ENCODE measurements at regions not wholly inside any gene's neighbourhood (a gene's known extent, or its start where the extent isn't known, plus 50 kb on each side); places are given as distances from the start of the nearest gene placed in this dataset.
"Not testable (repeated sequence)": the region's sequence is repeated elsewhere in the genome, so short reads cannot be mapped to it uniquely, and the experiment has no call there.

DNA sequence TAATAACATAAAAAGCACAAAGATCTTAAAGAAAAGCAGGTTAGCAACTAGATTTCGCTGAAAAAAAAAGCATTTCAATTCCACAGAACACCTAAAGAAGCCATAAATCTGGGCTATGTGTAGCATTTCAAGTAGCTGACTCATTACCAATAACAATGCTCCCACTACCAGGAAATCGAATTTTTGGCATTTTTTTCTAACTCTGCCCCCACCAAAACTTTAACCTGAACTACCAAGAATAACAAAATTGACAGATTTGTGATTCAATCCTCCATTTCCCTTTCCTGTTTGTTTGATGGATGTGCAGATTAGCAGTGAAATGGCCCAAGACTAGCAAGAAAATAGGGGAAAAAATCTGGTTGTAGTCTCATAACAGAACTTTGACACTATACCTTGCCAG, 180.2 kb downstream of the RASEF start:
- Mint-ChIP-seq H3K9me3 (peaks cover 0 to 5% (median 2%) of the 10 kb centered on the region in 8 donors), H3K27ac (no peak overlapping the region), H3K36me3 (no peaks in the 10 kb centered on the region), H3K27me3 (no peaks in the 10 kb centered on the region), H3K4me3 (no peak overlapping the region), H3K4me1 (no peaks in the 10 kb centered on the region)
- no peak overlapping the region for H3K27ac ChIP-seq (ENCODE audit: low read depth, low read length)
- H3K36me3 ChIP-seq (ENCODE audit: insufficient read depth, low read length) = no peaks in the 10 kb centered on the region
- no peaks in the 10 kb centered on the region for H3K4me1 ChIP-seq (ENCODE audit: insufficient read depth, low read length)
- CTCF ChIA-PET (ENCODE audit: partially characterized antibody) = no interaction called here
- no peaks in the 10 kb centered on the region for H3K27me3 ChIP-seq (ENCODE audit: insufficient read depth, low read length)
- DNase-seq = no peak
- H3K4me3 ChIP-seq (ENCODE audit: low read length in 2 of 2) = no peak overlapping the region
- intact Hi-C loops (cut with micrococcal nuclease) = no loop called here
- POLR2A ChIA-PET (ENCODE audit: partially characterized antibody) = no interaction called here
- H3K9me3 ChIP-seq (ENCODE audit: control insufficient read depth in 1 of 2, low read length in 2 of 2) = no peaks in the 10 kb centered on the region

DNA sequence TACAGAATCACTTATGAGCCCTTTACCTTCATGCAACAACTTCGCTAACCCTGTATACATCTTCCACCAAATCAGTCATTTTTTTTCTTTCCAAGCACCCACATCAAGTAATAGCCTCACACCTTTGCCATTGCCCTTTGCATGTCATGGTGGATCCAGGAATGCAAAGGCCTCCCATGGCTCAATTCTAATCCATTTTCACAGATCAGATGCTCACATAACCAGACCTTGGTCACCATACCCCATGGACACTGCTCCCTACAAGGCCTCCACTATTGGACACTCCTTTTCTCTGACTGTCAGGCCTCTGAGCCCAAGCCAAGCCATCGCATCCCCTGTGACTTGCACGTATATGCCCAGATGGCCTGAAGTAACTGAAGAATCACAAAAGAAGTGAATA, 179.5 kb downstream of the RASEF start:
- Mint-ChIP-seq H3K9me3 (peaks cover 0 to 5% (median 2%) of the 10 kb centered on the region in 8 donors), H3K36me3 (no peaks in the 10 kb centered on the region), H3K27ac (no peak overlapping the region), H3K27me3 (no peaks in the 10 kb centered on the region), H3K4me3 (no peak overlapping the region), H3K4me1 (no peaks in the 10 kb centered on the region)
- Histone ChIP-seq H3K4me3 (ENCODE audit: low read length in 2 of 2) (no peak overlapping the region), H3K27ac (ENCODE audit: low read depth, low read length) (no peak overlapping the region), H3K9me3 (ENCODE audit: control insufficient read depth in 1 of 2, low read length in 2 of 2) (no peaks in the 10 kb centered on the region), H3K36me3 (ENCODE audit: insufficient read depth, low read length) (no peaks in the 10 kb centered on the region), H3K27me3 (ENCODE audit: insufficient read depth, low read length) (no peaks in the 10 kb centered on the region), H3K4me1 (ENCODE audit: insufficient read depth, low read length) (no peaks in the 10 kb centered on the region)
- intact Hi-C loops (cut with micrococcal nuclease) = no loop called here
- ChIA-PET CTCF (ENCODE audit: partially characterized antibody) (no interaction called here), POLR2A (ENCODE audit: partially characterized antibody) (no interaction called here)
- DNase-seq = no peak

DNA sequence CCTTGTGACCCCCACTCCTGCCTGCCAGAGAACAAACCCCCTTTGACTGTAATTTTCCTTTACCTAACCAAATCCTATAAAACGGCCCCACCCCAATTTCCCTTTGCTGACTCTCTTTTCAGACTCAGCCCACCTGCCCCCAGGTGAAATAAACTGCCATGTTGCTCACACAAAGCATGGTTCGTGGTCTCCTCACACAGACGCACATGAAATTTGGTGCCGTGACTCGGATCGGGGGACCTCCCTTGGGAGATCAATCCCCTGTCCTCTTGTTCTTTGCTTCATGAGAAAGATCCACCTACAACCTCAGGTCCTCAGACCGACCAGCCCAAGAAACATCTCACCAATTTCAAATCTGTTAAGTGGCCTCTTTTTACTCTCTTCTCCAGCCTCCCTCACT, 179.0 kb downstream of the RASEF start:
- H3K9me3 Mint-ChIP-seq; H3K36me3 Mint-ChIP-seq; H3K27ac Mint-ChIP-seq; H3K27me3 ChIP-seq (ENCODE audit: insufficient read depth, low read length); H3K4me3 ChIP-seq (ENCODE audit: low read length in 2 of 2); H3K9me3 ChIP-seq (ENCODE audit: control insufficient read depth in 1 of 2, low read length in 2 of 2); H3K27me3 Mint-ChIP-seq; intact Hi-C loops (cut with micrococcal nuclease); H3K36me3 ChIP-seq (ENCODE audit: insufficient read depth, low read length); H3K4me1 Mint-ChIP-seq; DNase-seq; POLR2A ChIA-PET (ENCODE audit: partially characterized antibody); H3K4me1 ChIP-seq (ENCODE audit: insufficient read depth, low read length); CTCF ChIA-PET (ENCODE audit: partially characterized antibody); H3K27ac ChIP-seq (ENCODE audit: low read depth, low read length); H3K4me3 Mint-ChIP-seq: not testable (repeated sequence)

DNA sequence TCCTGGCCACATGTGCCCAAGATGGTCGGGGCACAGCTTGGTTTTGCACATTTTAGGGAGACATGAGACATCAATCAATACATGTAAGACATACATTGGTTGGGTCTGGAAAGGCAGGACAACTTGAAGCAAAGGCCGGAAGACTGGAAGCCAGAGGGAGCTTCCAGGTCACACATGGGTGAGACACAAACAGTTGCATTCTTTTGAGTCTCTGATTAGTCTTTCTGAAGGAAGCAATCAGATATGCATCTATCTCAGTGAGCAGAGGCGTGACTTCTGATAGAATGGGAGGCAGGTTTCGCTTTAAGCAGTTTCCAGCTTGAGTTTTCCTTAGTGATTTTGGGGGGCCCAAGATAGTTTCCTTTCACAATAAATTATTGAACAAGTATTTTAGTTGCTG, 172.5 kb downstream of the RASEF start:
- Mint-ChIP-seq H3K36me3 (no peaks in the 10 kb centered on the region), H3K4me3 (no peak overlapping the region), H3K4me1 (no peaks in the 10 kb centered on the region), H3K27ac (no peak overlapping the region), H3K9me3 (peaks cover 0 to 4% (median 0%) of the 10 kb centered on the region in 8 donors), H3K27me3 (no peaks in the 10 kb centered on the region)
- Histone ChIP-seq H3K4me1 (ENCODE audit: insufficient read depth, low read length) (no peaks in the 10 kb centered on the region), H3K27ac (ENCODE audit: low read depth, low read length) (no peak overlapping the region), H3K4me3 (ENCODE audit: low read length in 2 of 2) (no peak overlapping the region), H3K36me3 (ENCODE audit: insufficient read depth, low read length) (no peaks in the 10 kb centered on the region), H3K9me3 (ENCODE audit: control insufficient read depth in 1 of 2, low read length in 2 of 2) (no peaks in the 10 kb centered on the region), H3K27me3 (ENCODE audit: insufficient read depth, low read length) (no peaks in the 10 kb centered on the region)
- no peak for DNase-seq
- ChIA-PET POLR2A (ENCODE audit: partially characterized antibody) (no interaction called here), CTCF (ENCODE audit: partially characterized antibody) (no interaction called here)
- intact Hi-C loops (cut with micrococcal nuclease) = no loop called here

DNA sequence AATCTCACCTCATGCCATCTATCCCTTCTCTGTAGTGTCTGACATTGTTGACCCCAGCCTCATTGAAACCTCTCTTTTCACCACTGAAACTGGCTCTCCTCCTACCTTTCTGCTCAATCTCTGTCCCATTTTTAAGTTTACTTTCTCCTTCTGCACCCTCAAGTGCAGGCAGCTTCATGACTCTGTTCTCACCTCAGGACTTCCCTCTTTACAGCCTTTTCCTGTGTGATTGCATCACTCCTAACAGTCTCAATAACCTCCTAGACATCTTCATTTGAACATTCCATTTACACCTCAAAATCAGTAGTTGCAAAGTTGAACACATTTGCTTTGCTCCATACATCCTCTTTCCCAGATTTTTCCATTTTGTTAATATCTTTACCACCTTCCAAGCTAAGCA, 172.1 kb downstream of the RASEF start:
- Histone ChIP-seq H3K27ac (ENCODE audit: low read depth, low read length) (no peak overlapping the region), H3K4me3 (ENCODE audit: low read length in 2 of 2) (no peak overlapping the region), H3K9me3 (ENCODE audit: control insufficient read depth in 1 of 2, low read length in 2 of 2) (no peaks in the 10 kb centered on the region), H3K4me1 (ENCODE audit: insufficient read depth, low read length) (no peaks in the 10 kb centered on the region), H3K27me3 (ENCODE audit: insufficient read depth, low read length) (no peaks in the 10 kb centered on the region), H3K36me3 (ENCODE audit: insufficient read depth, low read length) (no peaks in the 10 kb centered on the region)
- ChIA-PET CTCF (ENCODE audit: partially characterized antibody) (no interaction called here), POLR2A (ENCODE audit: partially characterized antibody) (no interaction called here)
- intact Hi-C loops (cut with micrococcal nuclease) = no loop called here
- H3K27ac Mint-ChIP-seq = no peak overlapping the region
- H3K36me3 Mint-ChIP-seq = no peaks in the 10 kb centered on the region
- no peaks in the 10 kb centered on the region for H3K4me1 Mint-ChIP-seq
- DNase-seq = no peak
- H3K9me3 Mint-ChIP-seq = peaks cover 0 to 4% (median 0%) of the 10 kb centered on the region in 8 donors
- no peaks in the 10 kb centered on the region for H3K27me3 Mint-ChIP-seq
- H3K4me3 Mint-ChIP-seq = no peak overlapping the region

DNA sequence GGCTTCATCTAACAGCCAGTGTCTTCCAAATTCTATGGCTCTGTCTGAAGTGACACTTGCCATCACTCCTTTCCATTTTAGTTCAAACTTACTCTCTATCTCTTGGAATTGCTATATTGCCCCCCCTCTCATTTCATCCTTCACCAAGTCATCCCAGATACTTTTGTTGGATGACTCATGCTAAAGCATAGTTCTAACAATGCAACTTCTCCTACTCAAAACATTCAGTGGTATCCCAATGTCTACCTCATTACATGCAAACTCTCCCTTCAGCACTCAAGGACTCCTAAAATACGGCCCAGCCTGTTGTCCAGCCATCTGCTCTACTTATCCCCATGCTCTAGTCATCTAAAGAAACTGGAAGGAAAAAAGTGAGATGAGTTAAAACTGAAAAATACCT, 171.6 kb downstream of the RASEF start:
- no peak for DNase-seq

DNA sequence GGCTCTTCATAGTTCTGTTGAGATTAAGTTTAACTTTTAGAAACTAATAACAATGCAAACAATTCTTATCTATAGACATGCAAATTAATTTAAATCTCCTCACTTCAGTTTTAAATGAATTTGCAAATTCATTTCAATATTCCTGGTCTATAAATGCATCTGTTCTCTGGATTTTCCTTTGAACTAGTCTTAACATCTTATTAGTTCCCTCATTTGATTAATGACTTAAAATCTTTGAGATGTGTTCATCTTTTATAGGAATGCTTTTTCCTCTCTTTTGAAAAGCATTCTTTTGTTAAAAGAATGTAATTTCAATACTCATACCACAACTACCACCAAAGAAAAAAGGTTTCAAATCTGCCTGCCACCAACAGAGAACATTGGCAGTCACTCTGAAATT, 169.4 kb downstream of the RASEF start:
- no peak for DNase-seq
- H3K4me3 ChIP-seq (ENCODE audit: low read length in 2 of 2) = no peak overlapping the region
- no peaks in the 10 kb centered on the region for H3K9me3 ChIP-seq (ENCODE audit: control insufficient read depth in 1 of 2, low read length in 2 of 2)
- no peaks in the 10 kb centered on the region for H3K36me3 ChIP-seq (ENCODE audit: insufficient read depth, low read length)
- H3K36me3 Mint-ChIP-seq = no peaks in the 10 kb centered on the region
- no peaks in the 10 kb centered on the region for H3K27me3 ChIP-seq (ENCODE audit: insufficient read depth, low read length)
- no peak overlapping the region for H3K27ac ChIP-seq (ENCODE audit: low read depth, low read length)
- intact Hi-C loops (cut with micrococcal nuclease) = no loop called here
- H3K9me3 Mint-ChIP-seq = peaks cover 0 to 8% (median 0%) of the 10 kb centered on the region in 8 donors
- POLR2A ChIA-PET (ENCODE audit: partially characterized antibody) = no interaction called here
- CTCF ChIA-PET (ENCODE audit: partially characterized antibody) = no interaction called here
- H3K4me1 Mint-ChIP-seq = no peaks in the 10 kb centered on the region
- no peak overlapping the region for H3K27ac Mint-ChIP-seq
- H3K27me3 Mint-ChIP-seq = no peaks in the 10 kb centered on the region
- H3K4me3 Mint-ChIP-seq = no peak overlapping the region
- no peaks in the 10 kb centered on the region for H3K4me1 ChIP-seq (ENCODE audit: insufficient read depth, low read length)

More for the DNA sequence above, 171.6 kb downstream of the RASEF start:
- no peaks in the 10 kb centered on the region for H3K27me3 Mint-ChIP-seq
- Histone ChIP-seq H3K4me3 (ENCODE audit: low read length in 2 of 2) (no peak overlapping the region), H3K9me3 (ENCODE audit: control insufficient read depth in 1 of 2, low read length in 2 of 2) (no peaks in the 10 kb centered on the region), H3K36me3 (ENCODE audit: insufficient read depth, low read length) (no peaks in the 10 kb centered on the region), H3K27me3 (ENCODE audit: insufficient read depth, low read length) (no peaks in the 10 kb centered on the region), H3K4me1 (ENCODE audit: insufficient read depth, low read length) (no peaks in the 10 kb centered on the region), H3K27ac (ENCODE audit: low read depth, low read length) (no peak overlapping the region)
- no peak overlapping the region for H3K27ac Mint-ChIP-seq
- POLR2A ChIA-PET (ENCODE audit: partially characterized antibody) = no interaction called here
- no peak overlapping the region for H3K4me3 Mint-ChIP-seq
- intact Hi-C loops (cut with micrococcal nuclease) = no loop called here
- H3K9me3 Mint-ChIP-seq = peaks cover 0 to 4% (median 0%) of the 10 kb centered on the region in 8 donors
- H3K4me1 Mint-ChIP-seq = no peaks in the 10 kb centered on the region
- CTCF ChIA-PET (ENCODE audit: partially characterized antibody) = no interaction called here
- H3K36me3 Mint-ChIP-seq = no peaks in the 10 kb centered on the region

DNA sequence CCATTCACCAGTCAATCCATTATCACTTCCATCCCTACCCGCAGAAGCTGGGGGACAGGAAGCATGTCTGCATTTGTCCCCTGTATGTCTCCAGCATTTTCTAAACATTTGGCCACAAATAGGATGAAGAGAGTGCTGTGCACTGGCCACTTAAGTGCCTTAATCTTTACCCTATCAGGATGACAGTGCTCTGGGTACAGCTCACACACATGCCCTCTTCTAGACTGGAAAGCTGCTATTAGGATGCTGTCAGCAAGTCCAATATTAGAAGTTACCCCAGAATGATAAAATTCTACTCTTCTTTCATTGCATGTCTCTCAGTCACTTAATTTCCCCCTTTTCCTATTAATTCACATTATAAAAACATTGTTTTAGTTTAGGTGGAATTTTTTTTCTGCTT, 168.4 kb downstream of the RASEF start:
- no peaks in the 10 kb centered on the region for H3K27me3 ChIP-seq (ENCODE audit: insufficient read depth, low read length)
- intact Hi-C loops (cut with micrococcal nuclease) = no loop called here
- Mint-ChIP-seq H3K4me3 (no peak overlapping the region), H3K27me3 (no peaks in the 10 kb centered on the region), H3K9me3 (peaks cover 0 to 8% (median 1%) of the 10 kb centered on the region in 8 donors), H3K4me1 (no peaks in the 10 kb centered on the region), H3K27ac (no peak overlapping the region), H3K36me3 (no peaks in the 10 kb centered on the region)
- ChIA-PET CTCF (ENCODE audit: partially characterized antibody) (no interaction called here), POLR2A (ENCODE audit: partially characterized antibody) (no interaction called here)
- H3K27ac ChIP-seq (ENCODE audit: low read depth, low read length) = no peak overlapping the region
- no peaks in the 10 kb centered on the region for H3K9me3 ChIP-seq (ENCODE audit: control insufficient read depth in 1 of 2, low read length in 2 of 2)
- H3K4me3 ChIP-seq (ENCODE audit: low read length in 2 of 2) = no peak overlapping the region
- no peak for DNase-seq
- no peaks in the 10 kb centered on the region for H3K36me3 ChIP-seq (ENCODE audit: insufficient read depth, low read length)
- H3K4me1 ChIP-seq (ENCODE audit: insufficient read depth, low read length) = no peaks in the 10 kb centered on the region
